Putamen (tissue), 1 donor: ENCODE measurements at regions not wholly inside any gene's neighbourhood (a gene's known extent, or its start where the extent isn't known, plus 50 kb on each side); places are given as distances from the start of the nearest gene placed in this dataset.
"Not testable (repeated sequence)": the region's sequence is repeated elsewhere in the genome, so short reads cannot be mapped to it uniquely, and the experiment has no call there.

Source experiments
- DNase-seq: peaks from one replicate; pipeline ENCODE4 v3.0.0-alpha.2; 2016; ENCODE audit warnings: low spot score

GRCh38 chr14:66216763-66217162 is 269.4 kb upstream of the CCDC196 start:
- no peak for DNase-seq

DNA sequence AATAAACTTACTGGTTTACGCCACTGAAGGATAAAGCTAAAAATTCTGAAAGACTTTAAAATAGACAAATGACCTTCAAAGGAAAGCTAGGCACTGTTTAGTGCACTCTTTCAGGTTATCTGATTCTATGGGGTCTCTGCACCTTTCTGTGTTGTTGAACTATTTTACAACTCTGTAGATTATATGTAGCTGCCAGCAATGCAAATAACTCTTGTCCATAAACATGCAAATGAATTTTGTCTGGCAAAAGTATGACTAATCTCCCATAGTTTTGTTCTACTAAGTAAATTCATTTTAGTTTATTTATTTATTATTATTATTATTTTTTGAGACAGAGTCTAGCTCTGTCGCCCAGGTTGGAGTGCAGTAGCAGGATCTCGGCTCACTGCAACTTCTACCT is 266.3 kb upstream of the CCDC196 start:
- no peak for DNase-seq

DNA sequence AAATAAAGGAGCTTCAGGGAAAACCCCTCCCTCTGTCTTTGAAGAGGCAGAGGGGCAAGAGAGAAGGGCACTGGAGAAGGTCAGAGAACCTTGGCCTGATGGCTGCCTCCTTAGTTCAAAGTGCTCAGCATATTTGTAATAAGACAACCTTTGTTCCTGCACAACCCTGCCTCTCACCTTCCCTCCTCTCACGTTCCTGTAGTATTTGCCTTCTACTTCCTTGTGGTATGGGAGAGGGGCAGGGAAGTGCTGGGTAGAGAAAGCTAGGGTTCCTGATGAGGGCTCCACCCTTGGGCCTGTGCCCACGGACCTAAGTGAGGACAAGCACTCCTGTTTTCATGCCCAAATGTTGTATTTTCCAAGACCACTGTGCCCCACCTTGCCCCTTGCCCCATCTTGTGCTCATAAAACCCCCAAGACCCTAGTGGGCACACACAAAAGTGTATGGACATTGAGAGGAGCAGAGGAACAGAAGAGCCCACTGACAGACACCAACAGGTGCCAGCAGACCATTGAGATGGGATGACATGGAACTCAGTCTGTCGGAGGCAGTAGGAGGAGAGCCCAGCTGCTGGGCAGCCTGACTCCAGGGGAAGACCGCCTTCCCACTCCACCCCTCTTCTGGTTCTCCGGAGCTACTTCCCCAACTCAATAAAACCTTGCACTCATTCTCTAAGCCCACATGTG is 261.5 kb upstream of the CCDC196 start:
- DNase-seq: no peak

DNA sequence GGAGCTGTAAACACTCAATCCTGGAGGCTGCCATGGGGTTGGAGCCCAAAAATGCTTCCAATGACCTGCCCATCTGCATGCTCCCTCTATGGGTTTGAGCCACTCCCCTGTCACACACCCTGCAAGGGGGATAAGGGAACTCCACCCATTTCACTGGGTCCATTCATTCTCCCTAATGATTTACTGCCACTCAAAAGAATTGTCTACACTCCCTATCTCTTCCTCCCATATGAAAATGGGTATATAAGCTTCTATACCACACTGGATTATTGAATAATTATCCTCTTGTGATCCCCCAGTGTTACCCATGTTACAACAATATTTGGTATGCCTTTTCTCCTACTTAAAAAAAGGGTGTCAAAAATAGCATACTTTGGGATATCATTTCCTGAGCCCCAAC is 260.8 kb upstream of the CCDC196 start:
- DNase-seq: no peak

DNA sequence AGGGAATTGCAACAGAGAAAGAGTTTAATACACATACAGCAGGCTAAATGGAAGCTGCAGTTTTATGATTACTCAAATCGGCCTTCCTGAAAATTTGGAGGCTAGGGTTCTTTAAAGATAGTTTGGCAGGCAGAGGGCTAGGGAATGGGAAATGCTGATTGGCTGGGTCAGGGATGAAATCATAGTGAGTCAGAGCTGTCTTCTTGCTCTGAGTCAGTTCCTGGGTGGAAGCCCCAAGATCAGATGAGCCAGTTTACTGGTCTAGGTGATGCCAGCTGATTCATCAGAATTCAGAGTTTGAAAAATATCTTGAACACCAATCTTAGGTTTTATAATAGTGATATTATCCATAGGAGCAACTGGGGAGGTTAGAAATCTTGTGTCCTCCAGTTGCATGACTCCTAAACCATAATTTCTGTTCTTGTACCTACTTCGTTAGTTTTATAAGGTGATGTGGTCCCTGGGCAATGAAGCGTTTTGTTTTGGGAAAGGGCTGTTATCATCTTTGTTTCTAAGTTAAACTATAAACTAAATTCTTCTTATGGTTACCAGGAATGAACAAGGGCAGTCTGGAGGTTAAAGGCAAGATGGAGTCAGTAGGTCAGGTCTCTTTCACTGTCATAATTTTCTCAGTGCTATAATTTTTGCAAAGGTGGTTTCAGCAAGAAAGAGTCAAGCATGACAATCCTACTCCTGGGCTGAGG is 257.8 kb upstream of the CCDC196 start:
- DNase-seq: no peak

- DNase-seq: no peak
Measured at GRCh38 chr14:66231820-66232219, 254.4 kb upstream of the CCDC196 start.

DNA sequence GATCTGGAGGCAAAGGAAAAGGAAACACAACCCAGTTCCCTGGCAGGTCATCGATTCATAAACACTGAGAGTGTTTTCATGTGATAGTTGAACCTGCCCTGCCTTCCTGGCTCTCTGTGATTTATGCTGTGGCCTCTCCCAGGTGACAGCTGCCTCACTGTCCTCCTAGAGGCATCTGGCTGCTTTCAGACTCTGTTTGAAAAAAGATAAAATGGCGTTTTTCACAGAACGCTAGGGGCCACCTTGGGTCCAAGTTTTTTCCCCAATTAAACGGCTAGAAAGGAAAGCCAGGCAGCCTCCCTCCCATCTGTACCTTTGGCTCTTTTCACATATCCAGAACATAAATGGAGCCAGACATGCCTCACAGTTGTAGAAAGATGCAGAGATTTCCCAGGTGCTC is 252.6 kb upstream of the CCDC196 start:
- no peak for DNase-seq

GRCh38 chr14:66234411-66234810 is 251.8 kb upstream of the CCDC196 start:
- no peak for DNase-seq

DNA sequence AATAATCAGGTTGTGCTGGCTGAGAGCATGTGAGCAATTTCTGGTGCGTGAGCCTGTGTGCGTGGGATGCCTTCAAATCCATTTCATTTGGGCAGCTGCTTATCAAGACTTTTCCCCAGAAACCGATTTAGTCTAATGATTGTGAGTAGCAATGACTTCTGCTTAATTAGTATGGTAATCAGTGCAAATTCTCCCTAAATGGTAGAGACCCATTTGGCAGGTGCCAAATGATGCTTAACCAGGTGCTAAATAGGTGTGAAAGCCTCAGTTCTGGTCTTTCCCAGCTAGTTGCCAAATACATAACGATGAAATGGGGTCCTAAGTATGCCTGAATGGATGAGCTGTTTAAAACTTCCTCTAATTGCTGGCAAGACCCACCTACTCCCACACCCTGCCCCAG is 248.4 kb upstream of the CCDC196 start:
- DNase-seq: no peak

DNA sequence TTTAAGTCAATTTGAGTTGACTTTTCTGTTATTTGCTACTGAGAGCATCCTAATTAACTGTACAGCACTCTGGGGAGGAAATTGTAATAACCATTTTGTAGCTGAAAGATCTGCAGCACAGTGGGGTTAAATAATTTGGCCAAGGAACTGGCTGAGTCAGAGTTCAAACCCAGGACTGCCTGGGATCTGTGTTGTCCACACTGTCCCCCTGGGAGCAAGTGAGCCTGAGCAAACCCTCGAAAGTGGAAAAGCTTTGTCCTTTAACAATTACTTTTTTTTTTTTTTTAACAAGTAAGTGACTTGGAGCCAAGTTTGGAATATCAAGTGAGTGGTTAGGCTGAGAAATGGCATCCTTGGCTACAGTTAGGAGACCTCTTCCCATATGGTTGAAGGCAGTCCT is 247.2 kb upstream of the CCDC196 start:
- DNase-seq: no peak

DNA sequence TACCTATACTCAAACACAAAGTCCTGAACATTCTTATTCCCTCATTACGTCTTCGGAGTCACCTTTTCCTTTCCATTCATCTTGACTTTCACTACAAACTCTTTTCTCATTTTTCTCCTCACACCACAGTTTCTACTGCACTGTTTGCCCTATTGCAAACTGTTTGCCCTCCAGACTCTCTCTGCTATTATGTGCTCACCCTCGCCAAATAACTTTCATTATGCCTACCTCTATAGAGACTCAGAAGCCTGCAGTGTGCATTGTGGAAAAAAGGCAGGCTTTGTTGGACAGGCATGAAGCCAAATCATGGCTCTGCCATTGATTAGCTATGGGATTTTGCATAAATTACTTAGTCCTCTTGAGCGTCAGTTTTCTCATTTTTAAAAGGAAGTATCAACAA is 246.6 kb upstream of the CCDC196 start:
- no peak for DNase-seq

GRCh38 chr14:66240105-66240504 is 246.1 kb upstream of the CCDC196 start:
- no peak for DNase-seq

- peak; percentile 16 for DNase-seq
Measured at GRCh38 chr14:66242001-66242400, 244.2 kb upstream of the CCDC196 start.

DNA sequence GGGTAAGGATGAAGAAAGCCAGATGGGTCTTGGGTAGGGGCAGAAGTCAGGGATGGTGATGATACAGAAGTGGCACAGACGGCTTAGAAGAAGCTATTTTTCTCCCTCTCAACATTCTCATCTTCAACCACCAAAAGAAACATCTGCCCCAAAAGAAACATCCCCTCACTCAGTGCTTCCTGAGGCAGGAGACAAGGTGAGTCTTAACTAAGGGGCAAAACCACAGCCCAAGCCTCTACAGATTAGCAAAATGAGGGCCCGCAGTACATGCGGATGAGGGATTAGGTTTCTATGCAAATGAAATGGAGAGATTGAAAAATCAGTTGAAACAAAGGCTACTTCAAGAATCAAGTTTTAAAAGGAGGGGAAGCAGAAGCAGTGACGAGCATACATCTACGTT is 241.3 kb upstream of the CCDC196 start:
- no peak for DNase-seq

GRCh38 chr14:66247662-66248193 is 238.4 kb upstream of the CCDC196 start:
- DNase-seq: no peak

DNA sequence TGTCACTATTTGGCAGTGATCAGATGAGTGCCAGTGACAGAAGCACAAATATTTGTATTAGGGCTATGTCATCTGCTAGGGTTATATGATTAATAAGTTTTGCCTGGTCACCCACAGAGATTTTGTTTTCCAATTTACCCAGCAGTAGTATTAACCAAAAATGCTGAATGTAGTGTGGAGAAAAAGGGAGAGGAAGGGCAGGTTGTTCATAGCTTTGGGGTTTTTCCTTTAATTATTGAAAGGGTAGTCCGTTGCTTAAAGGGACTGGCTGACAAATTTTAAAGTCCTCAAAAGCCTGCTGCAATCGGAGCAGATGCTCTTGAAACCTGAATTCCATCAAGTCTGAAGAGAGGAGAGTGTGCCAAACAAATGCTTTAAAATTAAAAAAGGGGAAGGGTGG is 237.9 kb upstream of the CCDC196 start:
- DNase-seq: no peak

DNA sequence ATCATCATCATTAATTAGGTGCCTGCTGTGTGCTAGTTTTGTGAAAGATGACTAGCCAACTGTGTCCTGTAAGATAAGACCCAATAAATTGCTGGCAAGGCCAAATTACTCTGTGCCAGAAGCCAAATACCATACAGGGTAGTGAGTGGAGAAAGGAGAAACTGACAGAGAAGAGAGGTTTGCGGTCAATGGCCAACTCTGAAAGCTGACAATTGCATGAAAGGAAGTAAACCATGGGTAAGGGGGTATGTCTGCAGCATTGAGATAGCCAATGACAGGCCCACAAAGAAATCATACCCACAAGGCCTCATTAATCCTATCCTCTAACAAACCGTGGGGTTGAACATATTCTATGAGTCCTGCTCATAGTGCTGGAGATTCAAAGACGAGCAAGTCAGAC is 236.6 kb upstream of the CCDC196 start:
- DNase-seq: no peak

DNA sequence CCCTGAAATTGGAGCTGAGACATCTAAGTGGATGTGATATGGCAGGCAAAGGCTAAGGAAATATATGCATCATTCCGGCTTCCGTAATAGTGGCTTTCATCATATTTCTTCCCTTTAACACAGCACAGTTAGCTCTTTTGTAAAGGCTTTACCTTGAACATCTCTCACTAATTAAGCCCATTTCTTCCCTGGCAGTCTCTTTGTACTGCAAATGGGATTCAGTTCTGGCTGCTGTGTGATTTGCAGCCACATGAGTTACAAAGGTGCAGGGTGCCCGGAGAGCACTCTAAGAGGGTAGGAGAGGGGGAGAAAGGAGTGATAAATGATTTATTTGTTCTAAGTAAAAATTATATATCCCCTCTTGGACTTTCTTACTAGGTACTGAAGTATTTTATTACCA is 232.1 kb upstream of the CCDC196 start:
- DNase-seq: no peak

GRCh38 chr14:66268802-66269334 is 217.3 kb upstream of the CCDC196 start:
- DNase-seq: no peak

DNA sequence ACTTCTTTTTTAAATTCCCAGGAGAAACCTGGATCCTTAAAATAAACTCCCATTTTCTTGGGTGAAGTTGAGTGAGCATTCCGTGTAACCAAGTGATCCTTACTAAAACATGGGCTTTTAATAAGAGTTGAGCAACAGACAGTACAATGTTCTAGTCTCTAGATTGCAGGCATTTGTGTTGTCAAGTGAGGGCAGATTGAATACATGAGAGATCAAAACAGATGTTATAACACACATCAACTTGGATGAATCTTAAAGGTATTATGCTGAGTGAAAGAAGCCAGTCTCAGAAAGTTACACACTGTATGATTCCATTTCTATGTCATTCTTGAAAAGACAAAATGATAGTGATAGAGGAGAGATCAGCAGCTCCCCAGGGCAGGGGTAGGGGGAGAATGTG is 213.9 kb upstream of the CCDC196 start:
- no peak for DNase-seq

GRCh38 chr14:66273261-66273832 is 212.8 kb upstream of the CCDC196 start:
- no peak for DNase-seq

GRCh38 chr14:66278418-66278817 is 207.8 kb upstream of the CCDC196 start:
- DNase-seq: not testable (repeated sequence)
